ENCODE measurements at regions not wholly inside any gene's neighbourhood (a gene's known extent, or its start where the extent isn't known, plus 50 kb on each side); places are given as distances from the start of the nearest gene placed in this dataset.

- DNase-seq: no peak
Measured at GRCh38 chr16:85396879-85397871, 215.9 kb upstream of the GSE1 start.

DNA sequence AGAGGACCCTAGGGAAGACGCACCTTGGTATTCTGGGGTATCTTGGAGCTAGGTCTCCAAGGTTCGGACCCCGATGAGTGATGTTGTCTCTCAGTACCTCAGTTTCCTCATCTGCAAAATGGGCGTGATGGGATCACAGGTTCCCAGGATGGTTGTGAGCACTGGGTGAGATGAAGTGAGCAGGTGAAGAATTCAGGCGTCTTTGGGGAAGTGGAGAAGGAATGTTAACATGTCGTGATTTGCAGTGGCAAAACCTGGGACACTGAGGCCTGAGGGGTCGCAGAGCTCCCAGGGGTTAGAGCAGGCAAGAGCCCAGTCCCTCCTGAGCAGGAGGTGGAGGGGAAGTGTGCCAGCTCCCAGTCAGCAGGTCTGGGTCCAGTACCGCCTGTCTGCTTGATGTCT is 215.1 kb upstream of the GSE1 start:
- DNase-seq: no peak

- no peak for DNase-seq
Measured at GRCh38 chr16:85398688-85399582, 214.2 kb upstream of the GSE1 start.

GRCh38 chr16:85399583-85400284 is 213.4 kb upstream of the GSE1 start:
- no peak for DNase-seq

DNA sequence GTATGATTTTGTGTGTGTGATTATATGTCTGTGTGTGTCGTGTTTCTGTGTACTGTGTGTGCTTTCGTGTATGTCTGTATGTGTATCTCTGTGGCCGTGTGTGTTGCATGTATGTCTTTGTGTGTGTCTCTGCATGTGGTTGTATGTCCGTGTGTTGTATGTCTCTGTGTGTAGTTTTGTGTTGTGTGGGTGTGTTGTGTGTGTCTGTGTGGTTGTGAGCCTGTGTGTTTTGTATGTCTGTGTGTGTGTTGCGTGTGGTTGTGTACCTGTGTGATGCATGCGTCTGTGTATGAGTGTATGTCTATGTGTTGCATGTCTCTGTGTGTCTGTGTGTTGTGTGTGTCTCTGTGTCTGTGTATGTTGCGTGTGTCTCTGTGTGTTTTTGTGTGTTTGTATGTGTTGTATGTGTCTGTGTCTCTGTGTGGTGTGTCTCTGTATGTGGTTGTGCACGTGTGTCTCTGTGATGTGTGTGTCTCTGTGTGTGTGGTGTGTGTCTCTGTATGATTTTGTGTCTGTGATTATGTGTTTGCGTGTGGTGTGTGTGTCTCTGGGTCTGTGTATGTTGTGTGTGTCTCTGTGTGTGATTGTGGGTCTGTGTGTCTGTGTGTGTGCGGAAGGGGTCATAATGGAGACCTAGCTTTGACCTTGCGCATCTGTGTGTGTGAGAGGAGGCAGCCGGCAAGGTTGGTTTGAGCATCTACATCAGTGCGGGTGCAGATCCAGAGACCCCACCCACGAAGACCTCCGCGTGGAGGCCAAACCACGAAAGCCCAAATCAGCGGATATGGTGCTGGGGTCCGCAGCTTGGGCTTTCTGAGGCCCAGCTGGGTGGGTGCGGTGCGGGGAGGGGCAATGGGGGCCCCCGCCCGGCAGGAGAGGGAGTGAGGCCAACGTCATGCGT is 212.6 kb upstream of the GSE1 start:
- DNase-seq: no peak

GRCh38 chr16:85401370-85401916 is 211.7 kb upstream of the GSE1 start:
- DNase-seq: no peak

GRCh38 chr16:85401917-85402766 is 211.0 kb upstream of the GSE1 start:
- DNase-seq: no peak

GRCh38 chr16:85402910-85403692 is 210.0 kb upstream of the GSE1 start:
- DNase-seq: no peak

GRCh38 chr16:85403693-85404092 is 209.4 kb upstream of the GSE1 start:
- no peak for DNase-seq

- DNase-seq: no peak
Measured at GRCh38 chr16:85412911-85413520, 200.1 kb upstream of the GSE1 start.

DNA sequence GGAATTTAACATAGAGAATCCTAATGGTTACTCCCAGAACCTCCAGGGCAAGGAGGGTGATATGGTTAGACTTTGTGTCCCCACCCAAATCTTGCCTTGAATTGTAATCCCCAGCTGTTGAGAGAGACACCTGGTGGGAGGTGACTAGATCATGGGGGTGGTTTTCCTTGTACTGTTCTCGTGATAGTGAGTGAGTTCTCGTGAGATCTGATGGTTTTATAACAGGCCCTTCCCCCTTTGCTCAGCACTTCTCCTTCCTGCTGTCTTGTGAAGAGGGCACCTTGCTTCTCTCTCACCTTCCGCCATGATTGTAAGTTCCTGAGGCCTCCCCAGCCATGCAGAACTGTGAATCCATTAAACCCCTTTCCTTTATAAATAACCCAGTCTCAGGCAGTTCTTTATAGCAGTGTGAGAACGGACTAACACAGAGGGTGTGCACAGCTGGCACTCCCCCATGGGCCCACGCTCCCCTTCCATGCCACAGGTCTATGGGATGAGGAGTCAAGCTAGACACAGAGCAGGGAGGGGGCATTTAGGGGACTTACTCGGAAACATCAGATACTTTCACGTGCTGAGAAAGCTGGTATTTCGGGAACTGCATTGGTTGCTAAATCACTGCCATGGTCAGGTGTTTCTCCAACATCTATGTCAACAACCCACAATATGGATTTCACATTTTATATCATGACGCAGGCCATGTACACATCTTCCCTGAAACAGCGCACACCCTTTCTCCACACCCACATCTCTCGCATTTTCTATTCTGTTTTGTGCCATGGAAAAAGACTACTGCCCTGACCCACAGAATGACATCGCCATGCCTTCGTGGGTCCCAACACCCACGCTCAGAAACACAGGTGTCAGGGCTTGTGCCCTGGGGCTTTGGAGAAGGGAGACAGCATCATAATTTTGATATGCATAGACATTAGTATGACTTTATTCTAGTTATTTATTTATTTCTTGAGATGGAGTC is 199.1 kb upstream of the GSE1 start:
- no peak for DNase-seq

GRCh38 chr16:85415196-85416090 is 197.7 kb upstream of the GSE1 start:
- DNase-seq: no peak

- peak; percentile 58 to 66 for DNase-seq
Measured at GRCh38 chr16:85416228-85417109, 196.7 kb upstream of the GSE1 start.

DNA sequence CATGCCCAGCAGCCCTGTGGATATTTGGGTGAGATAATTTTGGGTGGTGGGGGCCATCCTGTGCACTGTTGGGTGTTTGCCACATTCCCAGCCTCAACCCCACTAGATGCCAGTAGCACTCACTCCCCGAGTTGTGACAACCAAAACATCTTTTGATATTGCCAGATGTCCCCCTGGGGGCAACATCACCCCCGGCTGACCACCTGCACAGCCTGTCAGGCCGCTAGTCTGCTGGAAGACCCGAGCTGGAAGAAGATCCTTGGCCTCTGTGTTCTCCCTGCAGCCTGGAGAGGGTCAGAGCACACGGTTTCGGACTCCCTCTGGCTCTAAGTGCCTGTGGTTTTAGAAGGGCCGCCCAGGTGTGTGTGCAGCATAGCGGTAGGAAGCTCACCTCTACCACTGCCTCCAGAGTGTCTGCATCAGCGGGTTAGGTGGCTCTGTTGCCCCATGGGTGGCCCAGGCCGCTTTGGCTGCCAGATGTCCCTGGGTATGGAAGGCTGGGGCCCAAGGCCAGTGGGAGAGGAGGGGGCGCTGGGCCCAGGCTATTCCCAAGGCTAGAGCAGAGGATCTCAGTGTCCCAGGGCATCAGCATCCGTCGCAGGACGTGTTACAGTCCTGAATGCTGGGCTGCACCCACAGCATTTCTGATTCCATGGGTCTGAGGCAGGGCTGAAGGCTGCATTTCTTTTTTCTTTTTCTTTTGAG is 195.8 kb upstream of the GSE1 start:
- DNase-seq: no peak

GRCh38 chr16:85418978-85419491 is 194.1 kb upstream of the GSE1 start:
- DNase-seq: no peak

Data from activated CD4-positive, alpha-beta T cell treated with anti-CD3 and anti-CD28 coated beads, Interleukin-2, amount 50 U/mL, for 4 hours (primary cell).